ENCODE measurements at regions not wholly inside any gene's neighbourhood (a gene's known extent, or its start where the extent isn't known, plus 50 kb on each side); places are given as distances from the start of the nearest gene placed in this dataset.
"Not testable (repeated sequence)": the region's sequence is repeated elsewhere in the genome, so short reads cannot be mapped to it uniquely, and the experiment has no call there.

GRCh38 chr1:218494449-218494852 lies 149.3 kb downstream of the TGFB2 start:
- DNase-seq (ENCODE audit: insufficient read length, low spot score), result no peak
- FAIRE-seq, result no peak

- DNase-seq (ENCODE audit: insufficient read length, low spot score), result no peak
- FAIRE-seq, result no peak
These were observed 150.8 kb downstream of the TGFB2 start for GRCh38 chr1:218495931-218496330.

DNA sequence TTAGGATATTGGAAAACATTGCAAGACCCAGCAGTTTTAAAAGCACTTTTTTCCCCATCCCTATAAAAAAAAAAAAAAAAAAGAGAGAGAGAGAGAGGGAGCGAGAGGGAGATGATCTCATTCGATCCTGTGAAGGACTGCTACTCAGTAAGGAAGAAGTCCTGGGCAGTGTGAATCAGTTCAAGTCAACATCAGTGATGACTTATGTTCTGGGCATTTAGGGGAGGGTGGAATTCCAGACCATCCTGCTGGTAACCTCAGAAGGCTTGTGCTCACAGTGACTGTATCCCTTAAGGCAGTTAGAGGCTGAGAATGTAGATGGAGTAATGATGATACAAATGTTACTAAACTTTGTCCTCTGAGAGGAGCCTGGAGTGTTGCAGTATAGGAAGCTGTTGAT lies 151.4 kb downstream of the TGFB2 start:
- DNase-seq (ENCODE audit: insufficient read length, low spot score), result peak; percentile 83
- FAIRE-seq, result peak; percentile 89

GRCh38 chr1:218498056-218498938 lies 153.2 kb downstream of the TGFB2 start:
- peak; percentile 31 for DNase-seq (ENCODE audit: insufficient read length, low spot score)
- no peak for FAIRE-seq

- FAIRE-seq (peak; percentile 64), DNase-seq (ENCODE audit: insufficient read length, low spot score) (peak; percentile 53)
These were observed 154.0 kb downstream of the TGFB2 start for GRCh38 chr1:218499011-218499691.

DNA sequence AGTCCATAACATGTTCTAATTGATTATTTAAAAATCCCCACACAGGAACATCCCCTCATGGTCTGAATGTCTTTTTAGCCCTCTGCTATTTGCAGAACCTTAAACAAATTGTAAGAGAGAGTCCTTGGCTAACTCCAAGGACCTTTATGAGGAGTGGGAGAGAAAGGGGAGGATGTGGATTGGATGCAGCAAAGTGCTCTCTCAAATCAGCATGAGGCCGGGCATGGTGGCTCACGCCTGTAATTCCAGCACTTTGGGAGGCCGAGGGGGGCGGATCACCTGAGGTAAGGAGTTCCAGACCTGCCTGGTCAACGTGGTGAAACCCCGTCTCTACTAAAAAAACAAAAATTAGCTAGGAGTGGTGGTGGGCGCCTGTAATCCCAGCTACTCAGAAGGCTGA lies 154.8 kb downstream of the TGFB2 start:
- no peak for FAIRE-seq

GRCh38 chr1:218501161-218501560 lies 156.0 kb downstream of the TGFB2 start:
- no peak for DNase-seq (ENCODE audit: insufficient read length, low spot score)
- FAIRE-seq, result peak; percentile 40

More for the DNA sequence above, 154.8 kb downstream of the TGFB2 start:
- no peak for DNase-seq (ENCODE audit: insufficient read length, low spot score)

- DNase-seq (ENCODE audit: insufficient read length, low spot score) (no peak), FAIRE-seq (no peak)
These were observed 157.2 kb downstream of the TGFB2 start for GRCh38 chr1:218502383-218502782.

DNA sequence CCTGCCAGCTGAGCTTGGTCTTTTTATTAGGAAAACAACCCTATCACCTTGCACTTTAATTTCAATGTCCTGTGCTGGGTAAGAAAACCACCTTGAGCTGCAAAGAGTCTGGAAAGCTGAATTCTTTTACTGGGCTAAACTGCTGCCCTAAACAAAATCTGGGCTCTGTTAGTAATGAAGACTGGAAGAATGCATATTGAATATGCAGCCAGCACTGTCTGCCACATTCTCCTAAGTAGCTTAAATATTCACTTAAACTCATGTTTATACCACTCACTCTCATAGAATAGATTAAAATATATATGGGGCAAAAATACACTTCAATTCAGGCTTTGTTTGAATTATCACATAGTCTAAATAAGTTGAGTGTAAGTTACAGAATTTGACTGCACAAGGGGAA lies 158.0 kb downstream of the TGFB2 start:
- no peak for DNase-seq (ENCODE audit: insufficient read length, low spot score)
- FAIRE-seq, result no peak

DNA sequence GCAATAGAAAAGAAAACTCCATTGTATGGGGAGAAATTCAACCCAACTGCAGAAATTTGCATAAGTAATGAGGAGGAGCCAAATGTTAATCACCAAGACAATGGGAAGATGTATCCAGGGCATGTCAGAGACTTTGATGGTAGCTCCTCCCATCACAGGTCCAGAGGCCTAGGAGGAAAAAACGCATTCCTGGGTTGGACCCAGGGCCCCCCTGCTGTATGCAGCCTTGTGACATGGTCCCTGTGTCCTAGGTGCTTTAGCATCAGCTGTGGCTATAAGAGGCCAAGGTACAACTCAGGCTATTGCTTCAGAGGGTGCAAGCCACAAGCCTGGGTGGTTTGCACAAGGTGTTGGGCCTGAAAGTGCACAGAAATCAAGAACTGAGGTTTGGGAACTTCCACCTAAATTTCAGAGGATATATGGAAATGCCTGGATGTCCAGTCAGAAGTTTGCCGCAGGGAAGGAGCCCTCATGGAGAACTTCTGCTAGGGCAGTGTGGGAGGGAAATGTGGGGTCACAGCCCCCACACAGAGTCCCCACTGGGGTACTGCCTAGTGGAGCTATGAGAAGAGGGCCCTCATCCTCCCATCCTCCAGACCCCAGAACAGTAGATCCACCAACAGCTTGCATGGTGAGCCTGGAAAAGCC lies 162.3 kb downstream of the TGFB2 start:
- DNase-seq (ENCODE audit: insufficient read length, low spot score) (no peak), FAIRE-seq (no peak)

DNA sequence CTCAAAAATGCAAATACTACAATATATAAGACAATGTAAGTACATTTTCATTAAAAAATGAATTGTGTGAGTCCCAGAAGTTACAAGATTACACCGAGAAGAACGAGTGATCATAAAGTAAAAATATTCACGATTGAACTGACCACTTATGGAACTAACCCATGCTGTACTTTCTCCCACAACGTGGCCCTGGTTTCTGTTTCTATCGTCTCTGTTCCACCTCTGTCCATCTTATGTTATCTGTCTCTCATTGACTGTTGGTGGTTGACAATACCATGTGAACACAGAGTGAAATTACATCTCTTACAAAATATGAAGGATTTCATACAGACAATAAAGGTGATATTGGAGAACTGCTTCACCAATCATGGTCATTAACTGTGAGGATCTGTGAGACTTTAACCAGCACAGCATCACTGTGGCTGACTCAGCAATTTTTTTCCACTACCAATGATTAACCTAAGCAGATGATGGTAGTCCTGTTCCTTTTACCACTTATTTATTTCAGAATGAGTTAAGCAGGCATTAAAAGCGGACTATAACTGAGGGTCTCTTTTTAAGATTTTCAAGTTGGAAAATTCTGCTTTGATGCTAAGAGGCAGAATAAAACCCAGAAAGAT lies 165.1 kb downstream of the TGFB2 start:
- DNase-seq (ENCODE audit: insufficient read length, low spot score), result no peak
- FAIRE-seq, result no peak

- FAIRE-seq (no peak), DNase-seq (ENCODE audit: insufficient read length, low spot score) (no peak)
These were observed 168.2 kb downstream of the TGFB2 start for GRCh38 chr1:218513328-218513727.

GRCh38 chr1:218514689-218515088 lies 169.6 kb downstream of the TGFB2 start:
- FAIRE-seq (no peak), DNase-seq (ENCODE audit: insufficient read length, low spot score) (no peak)

GRCh38 chr1:218516526-218516925 lies 171.4 kb downstream of the TGFB2 start:
- DNase-seq (ENCODE audit: insufficient read length, low spot score), result no peak
- no peak for FAIRE-seq

DNA sequence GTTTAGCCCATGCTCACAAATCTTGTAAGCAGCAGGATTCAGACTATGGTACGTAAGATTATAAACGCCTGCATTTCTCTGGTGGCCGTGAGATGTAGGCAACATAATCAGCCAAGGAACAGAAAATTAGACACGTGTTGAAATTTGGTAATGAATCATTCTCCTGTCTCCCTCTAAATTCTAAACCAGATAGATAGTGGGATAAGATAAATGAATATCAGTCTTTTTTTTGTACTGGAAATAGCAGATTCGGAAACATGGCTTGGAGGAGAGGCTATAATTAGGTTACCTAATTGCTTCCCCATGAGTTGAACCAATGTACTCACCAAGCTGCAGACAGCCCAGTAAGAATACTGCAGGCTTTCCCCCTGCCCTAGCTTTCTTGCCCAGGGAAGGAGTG lies 172.3 kb downstream of the TGFB2 start:
- FAIRE-seq (no peak), DNase-seq (ENCODE audit: insufficient read length, low spot score) (no peak)

DNA sequence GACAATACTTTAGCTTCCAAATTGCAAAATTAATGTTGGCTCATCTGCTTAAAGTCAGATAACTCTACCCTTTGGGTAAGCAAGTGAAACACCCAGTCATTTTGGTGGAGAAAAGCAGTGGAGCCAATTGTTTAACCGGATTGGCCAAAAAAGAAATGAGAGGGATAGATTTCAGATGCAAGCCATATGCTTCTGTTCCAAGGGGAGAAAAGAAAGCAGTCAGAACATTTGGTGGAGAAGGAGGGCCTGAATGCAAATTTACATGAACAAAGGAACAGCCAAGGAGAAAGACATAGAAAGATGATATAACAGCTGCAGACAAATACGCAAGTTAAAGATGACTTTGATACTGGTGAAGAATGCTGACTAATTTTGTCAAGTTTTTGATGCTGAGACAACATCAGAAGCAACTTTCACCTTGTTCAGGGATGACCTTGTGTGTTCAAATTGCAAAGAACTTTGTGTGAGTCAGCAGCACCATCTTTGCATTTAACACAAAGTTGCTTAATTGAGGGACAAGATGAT lies 173.1 kb downstream of the TGFB2 start:
- DNase-seq (ENCODE audit: insufficient read length, low spot score), result no peak
- FAIRE-seq, result peak; percentile 78

DNA sequence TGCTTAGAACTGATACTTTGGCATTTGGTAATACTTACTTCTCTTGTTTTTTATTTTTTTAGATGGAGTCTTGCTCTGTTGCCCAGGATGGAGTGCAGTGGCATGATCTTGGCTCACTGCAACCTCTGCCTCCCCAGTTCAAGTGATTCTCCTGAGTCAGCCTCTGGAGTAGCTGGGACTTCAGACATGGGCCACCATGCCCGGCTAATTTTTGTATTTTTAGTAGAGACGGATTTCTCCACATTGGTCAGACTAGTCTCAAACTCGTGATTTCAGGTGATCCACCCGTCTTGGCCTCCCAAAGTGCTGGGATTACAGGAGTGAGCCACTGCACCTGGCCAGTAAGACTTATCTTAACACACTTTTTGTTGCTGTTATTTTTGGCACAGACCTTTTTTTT lies 175.5 kb downstream of the TGFB2 start:
- not testable (repeated sequence) for FAIRE-seq; DNase-seq (ENCODE audit: insufficient read length, low spot score)

DNA sequence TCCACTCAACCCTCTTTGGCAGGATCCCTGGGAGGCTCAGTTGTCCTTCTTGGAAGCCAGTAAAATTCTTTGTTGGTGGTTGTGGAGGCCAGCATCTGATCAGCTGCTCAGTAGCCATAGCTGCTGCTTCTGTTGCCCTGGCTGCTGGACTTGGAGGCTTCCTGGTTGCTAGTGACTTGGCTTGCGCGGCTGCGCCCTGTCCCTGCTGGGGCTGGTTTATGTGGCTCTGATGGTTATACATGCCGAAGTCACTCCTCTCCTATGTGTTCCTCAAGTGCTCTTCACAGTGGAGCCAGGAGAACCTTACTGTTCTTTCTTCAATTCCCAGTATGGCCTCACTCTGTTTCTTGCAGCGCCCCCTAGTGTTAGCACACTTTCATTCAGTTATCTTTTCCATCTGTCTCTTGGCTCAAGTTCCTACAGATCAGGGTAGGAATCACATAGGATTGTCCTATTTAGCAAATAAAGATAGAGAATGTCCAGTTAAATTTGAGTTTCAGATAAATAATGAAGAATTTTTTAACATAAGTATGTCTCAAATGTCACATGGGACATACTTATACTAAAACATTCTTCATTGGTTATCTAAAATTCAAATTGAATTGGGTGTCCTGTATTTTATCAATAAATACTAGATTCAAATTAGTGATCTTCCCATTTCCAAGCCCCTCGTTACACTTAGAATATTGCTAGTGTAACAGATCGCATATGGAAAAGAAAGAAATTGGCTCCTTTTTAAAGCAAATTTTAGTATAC lies 176.5 kb downstream of the TGFB2 start:
- DNase-seq (ENCODE audit: insufficient read length, low spot score), result peak; percentile 49
- FAIRE-seq, result no peak

- FAIRE-seq, result peak; percentile 46
- DNase-seq (ENCODE audit: insufficient read length, low spot score), result no peak
These were observed 179.4 kb downstream of the TGFB2 start for GRCh38 chr1:218524526-218524925.

DNA sequence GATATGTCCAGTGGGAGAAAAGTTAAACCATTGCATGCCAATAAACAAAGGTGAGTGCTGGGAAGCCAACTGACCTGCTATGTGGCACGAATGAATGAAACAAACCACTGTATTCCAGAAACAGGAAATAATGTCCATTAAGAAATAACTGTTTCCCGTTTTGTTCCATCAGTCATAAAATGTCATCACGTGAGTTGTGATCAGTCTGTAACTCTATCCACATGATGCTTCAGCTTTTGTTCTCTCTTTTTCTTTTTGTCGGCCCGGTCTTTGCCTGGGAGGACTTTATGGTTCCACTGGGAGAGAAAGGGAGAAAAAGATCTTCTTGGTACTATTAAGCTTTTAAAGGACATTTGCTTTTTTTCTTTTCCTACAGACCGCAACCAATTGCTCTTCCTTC lies 179.9 kb downstream of the TGFB2 start:
- DNase-seq (ENCODE audit: insufficient read length, low spot score) (no peak), FAIRE-seq (no peak)

Data from HTR-8/SVneo (cell line).